CD4-positive, CD25-positive, alpha-beta regulatory T cell (primary cell): ENCODE measurements at regions not wholly inside any gene's neighbourhood (a gene's known extent, or its start where the extent isn't known, plus 50 kb on each side); places are given as distances from the start of the nearest gene placed in this dataset.

Experiments
- ATAC-seq, 2 donors: fragments of 150-1000 bp; cut with Tn5 transposase; one replicate each; pipeline ENCODE4 v1.10.0; 2021; ENCODE audit warnings: low read depth in 2 of 2, moderate number of reproducible peaks in 2 of 2, moderate library complexity in 1 of 2
- DNase-seq, 3 donors: peaks; one replicate each; pipeline versions ENCODE4 v3.0.0 to v3.0.0-alpha.2; 2012 to 2022; ENCODE audit warnings: mixed read lengths in 1 of 3
- H3K27ac ChIP-seq: one replicate; pipeline ENCODE4 v1.7.0; 2013; ENCODE audit warnings: mild to moderate bottlenecking, low read length; ENCODE audit not compliant: insufficient read depth, poor library complexity, severe bottlenecking
- H3K27me3 ChIP-seq: one replicate; pipeline ENCODE4 v1.7.0; 2013; ENCODE audit warnings: low read length; ENCODE audit not compliant: control insufficient read depth, insufficient read depth
- H3K36me3 ChIP-seq: one replicate; pipeline ENCODE4 v1.7.0; 2013; ENCODE audit warnings: mild to moderate bottlenecking, low read length, moderate library complexity; ENCODE audit not compliant: control insufficient read depth, insufficient read depth
- H3K4me1 ChIP-seq: 2 replicates; pipeline ENCODE4 v1.7.0; 2013; ENCODE audit warnings: mild to moderate bottlenecking, low read length; ENCODE audit not compliant: insufficient read depth, control insufficient read depth, poor library complexity, severe bottlenecking
- H3K4me3 ChIP-seq: one replicate; pipeline ENCODE4 v1.7.0; 2013; ENCODE audit warnings: low read depth, mild to moderate bottlenecking, low read length, moderate library complexity
- H3K9me3 ChIP-seq, 2 experiments: 1 replicate in 1 of 2; 2 replicates in 1 of 2; pipeline ENCODE4 v1.7.0; 2013; ENCODE audit warnings: low read length in 2 of 2, mild to moderate bottlenecking in 1 of 2, moderate library complexity in 1 of 2; ENCODE audit not compliant: control insufficient read depth in 2 of 2
- H3K27ac Mint-ChIP-seq, 3 donors: one replicate each; pipeline ENCODE4 v1.8.0; 2020 to 2022; ENCODE audit warnings: mild to moderate bottlenecking in 3 of 3, mixed read lengths in 3 of 3, moderate library complexity in 2 of 3
- H3K27me3 Mint-ChIP-seq: one replicate; pipeline ENCODE4 v1.8.0; 2022; ENCODE audit warnings: mild to moderate bottlenecking, mixed read lengths
- H3K36me3 Mint-ChIP-seq: one replicate; pipeline ENCODE4 v1.8.0; 2020; ENCODE audit warnings: mixed read lengths
- H3K4me1 Mint-ChIP-seq, 4 donors: one replicate each; pipeline ENCODE4 v1.8.0; 2020 to 2022; ENCODE audit warnings: mixed read lengths in 4 of 4, mild to moderate bottlenecking in 1 of 4
- H3K4me3 Mint-ChIP-seq, 4 donors: one replicate each; pipeline ENCODE4 v1.8.0; 2020 to 2022; ENCODE audit warnings: mild to moderate bottlenecking in 4 of 4, mixed read lengths in 4 of 4, moderate library complexity in 3 of 4
- H3K9me3 Mint-ChIP-seq, 7 donors: one replicate each; pipeline ENCODE4 v1.8.0; 2020 to 2022; ENCODE audit warnings: mixed read lengths in 7 of 7, mild to moderate bottlenecking in 3 of 7, moderate library complexity in 2 of 7

DNA sequence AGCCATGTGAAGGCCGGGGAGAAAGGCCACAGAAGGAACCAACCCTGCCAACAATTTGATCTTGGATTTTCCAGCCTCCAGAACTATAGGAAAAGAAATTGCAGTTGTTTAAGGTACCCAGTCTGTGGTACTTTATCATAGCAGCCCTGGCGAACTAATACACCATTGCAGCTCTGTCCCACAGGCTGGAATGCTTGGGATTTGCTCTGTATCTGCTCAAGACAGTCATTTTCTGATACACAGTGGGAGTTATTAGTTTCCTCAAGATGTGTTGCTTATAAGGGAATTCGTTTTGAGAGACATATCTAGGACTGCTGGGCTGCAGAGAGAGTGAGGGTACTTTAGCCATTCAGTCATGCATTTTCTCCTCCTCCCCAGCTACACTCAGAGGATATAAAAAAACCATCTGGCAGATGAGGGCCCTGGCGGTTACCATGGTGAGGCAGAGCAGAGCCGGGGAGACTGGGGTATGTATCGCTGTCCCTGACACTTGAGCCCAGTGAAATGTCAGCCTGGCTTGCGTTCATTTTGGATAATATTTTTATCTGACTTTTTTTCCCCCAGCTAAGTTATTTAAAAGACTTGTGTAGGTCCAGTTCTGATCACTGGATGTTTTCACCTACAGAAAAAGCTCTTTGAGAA, 104.6 kb downstream of the DIRAS3 start:
- no peak for ATAC-seq

DNA sequence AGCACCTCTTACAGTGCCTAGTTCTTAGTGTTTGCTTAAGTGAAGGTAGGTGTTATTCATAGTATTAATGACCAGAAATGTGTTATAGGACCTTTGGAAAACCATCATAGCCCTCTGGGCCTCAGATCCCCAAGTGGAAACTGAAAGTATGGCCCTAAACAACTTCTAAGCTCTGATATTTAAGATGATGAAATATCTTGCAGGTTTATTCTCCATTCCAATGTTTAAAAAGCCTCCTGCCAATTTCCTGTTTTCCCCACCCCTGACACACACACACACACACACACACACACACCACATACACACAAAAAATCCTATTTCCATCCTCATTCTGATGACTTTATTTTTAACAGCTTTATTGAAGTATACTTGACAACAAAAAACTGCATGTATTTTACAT, 108.2 kb downstream of the DIRAS3 start:
- H3K36me3 Mint-ChIP-seq = no peaks in the 10 kb centered on the region
- no peaks in the 10 kb centered on the region for H3K4me1 Mint-ChIP-seq
- Histone ChIP-seq H3K27me3 (no peaks in the 10 kb centered on the region), H3K4me1 (no peaks in the 10 kb centered on the region), H3K27ac (no peak overlapping the region), H3K36me3 (no peaks in the 10 kb centered on the region), H3K4me3 (no peak overlapping the region), H3K9me3 (no peaks in the 10 kb centered on the region)
- H3K27ac Mint-ChIP-seq = no peak overlapping the region
- no peak for DNase-seq
- no peaks in the 10 kb centered on the region for H3K27me3 Mint-ChIP-seq
- ATAC-seq = no peak
- H3K4me3 Mint-ChIP-seq = no peak overlapping the region
- H3K9me3 Mint-ChIP-seq = peaks cover 0 to 2% (median 0%) of the 10 kb centered on the region in 7 donors

More for the DNA sequence above, 104.6 kb downstream of the DIRAS3 start:
- no peaks in the 10 kb centered on the region for H3K4me1 ChIP-seq
- H3K27me3 Mint-ChIP-seq = no peaks in the 10 kb centered on the region
- no peaks in the 10 kb centered on the region for H3K36me3 Mint-ChIP-seq
- no peak overlapping the region for H3K27ac Mint-ChIP-seq
- H3K4me3 Mint-ChIP-seq = no peak overlapping the region
- H3K4me1 Mint-ChIP-seq = no peaks in the 10 kb centered on the region
- H3K36me3 ChIP-seq = no peaks in the 10 kb centered on the region
- DNase-seq = no peak
- H3K9me3 Mint-ChIP-seq = peaks cover 0 to 2% (median 0%) of the 10 kb centered on the region in 7 donors
- H3K27ac ChIP-seq = no peak overlapping the region
- peaks cover 2% of the 10 kb centered on the region for H3K27me3 ChIP-seq
- no peak overlapping the region for H3K4me3 ChIP-seq
- H3K9me3 ChIP-seq = no peaks in the 10 kb centered on the region

DNA sequence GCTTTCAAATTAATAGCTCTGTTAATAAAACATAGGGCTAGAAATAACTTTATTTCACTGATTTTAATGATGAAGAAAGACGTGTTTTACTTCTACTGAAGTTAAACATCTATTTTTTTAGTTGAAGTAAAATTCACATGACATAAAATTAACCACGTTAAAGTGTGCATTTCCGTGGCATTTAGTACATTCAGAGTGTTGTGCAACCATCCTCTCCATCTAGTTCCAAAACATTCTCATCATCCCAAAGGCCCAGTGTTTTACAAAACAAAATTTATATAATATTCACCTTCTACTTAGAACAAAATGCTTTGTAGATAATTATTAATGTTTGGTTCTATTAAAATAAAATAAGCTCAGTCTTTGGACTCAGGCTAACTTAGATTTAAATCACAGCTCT, 108.5 kb upstream of the GNG12 start:
- no peaks in the 10 kb centered on the region for H3K27me3 ChIP-seq
- Mint-ChIP-seq H3K9me3 (peaks cover 0 to 2% (median 0%) of the 10 kb centered on the region in 7 donors), H3K27me3 (no peaks in the 10 kb centered on the region), H3K4me1 (no peaks in the 10 kb centered on the region), H3K27ac (no peak overlapping the region), H3K4me3 (no peak overlapping the region), H3K36me3 (no peaks in the 10 kb centered on the region)
- no peak for DNase-seq
- no peak overlapping the region for H3K27ac ChIP-seq
- H3K4me3 ChIP-seq = no peak overlapping the region
- ATAC-seq = no peak
- H3K9me3 ChIP-seq = no peaks in the 10 kb centered on the region
- no peaks in the 10 kb centered on the region for H3K36me3 ChIP-seq
- H3K4me1 ChIP-seq = no peaks in the 10 kb centered on the region

DNA sequence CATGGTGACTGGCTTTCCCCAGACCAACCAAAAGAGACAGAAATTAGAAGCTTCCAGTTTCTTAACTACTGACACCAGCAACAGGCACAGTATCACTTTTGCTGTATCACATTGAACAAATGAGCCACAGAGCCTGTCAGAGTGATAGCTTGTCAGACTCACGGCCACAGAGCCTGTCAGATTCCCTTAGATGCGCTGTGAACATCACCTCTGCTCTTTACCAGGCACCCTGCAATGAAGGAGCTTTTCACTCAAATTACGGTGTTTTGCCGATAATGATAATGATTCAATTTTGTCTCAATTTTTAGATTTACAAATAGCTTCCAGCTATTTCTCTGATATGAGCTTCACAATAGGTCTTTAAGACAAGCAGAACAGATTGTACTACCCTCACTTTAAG, 107.9 kb upstream of the GNG12 start:
- no peak overlapping the region for H3K4me3 ChIP-seq
- Mint-ChIP-seq H3K27me3 (no peaks in the 10 kb centered on the region), H3K9me3 (peaks cover 0 to 3% (median 0%) of the 10 kb centered on the region in 7 donors), H3K27ac (no peak overlapping the region), H3K4me3 (no peak overlapping the region), H3K4me1 (no peaks in the 10 kb centered on the region), H3K36me3 (no peaks in the 10 kb centered on the region)
- H3K27me3 ChIP-seq = no peaks in the 10 kb centered on the region
- no peak overlapping the region for H3K27ac ChIP-seq
- no peaks in the 10 kb centered on the region for H3K4me1 ChIP-seq
- H3K9me3 ChIP-seq = no peaks in the 10 kb centered on the region
- no peak for DNase-seq
- H3K36me3 ChIP-seq = no peaks in the 10 kb centered on the region
- ATAC-seq = no peak

DNA sequence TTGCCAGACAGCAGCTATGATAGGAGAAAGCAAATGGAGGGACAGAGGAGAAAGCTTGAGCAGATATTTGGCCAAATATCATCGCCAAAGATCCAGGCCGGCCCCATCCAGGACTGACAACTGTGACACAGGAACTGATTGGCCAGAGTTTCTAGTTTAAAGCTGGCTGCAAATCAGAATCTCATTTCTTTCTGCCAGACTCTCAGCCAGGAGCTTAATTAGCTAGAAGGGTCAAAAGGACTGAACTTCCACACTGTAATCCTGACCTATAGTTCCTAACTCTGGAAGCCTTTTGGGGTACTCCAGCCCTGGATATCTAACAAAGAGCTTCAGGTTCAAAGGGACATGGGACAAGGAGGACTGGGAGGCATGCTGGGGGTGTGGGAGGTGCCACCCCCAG, 106.7 kb upstream of the GNG12 start:
- H3K4me1 Mint-ChIP-seq = no peaks in the 10 kb centered on the region
- H3K36me3 Mint-ChIP-seq = no peaks in the 10 kb centered on the region
- Histone ChIP-seq H3K4me1 (no peaks in the 10 kb centered on the region), H3K36me3 (no peaks in the 10 kb centered on the region), H3K9me3 (no peaks in the 10 kb centered on the region), H3K27ac (no peak overlapping the region), H3K27me3 (no peaks in the 10 kb centered on the region), H3K4me3 (no peak overlapping the region)
- DNase-seq = no peak
- H3K27ac Mint-ChIP-seq = no peak overlapping the region
- no peak for ATAC-seq
- H3K27me3 Mint-ChIP-seq = no peaks in the 10 kb centered on the region
- H3K4me3 Mint-ChIP-seq = no peak overlapping the region
- peaks cover 0 to 2% (median 0%) of the 10 kb centered on the region in 7 donors for H3K9me3 Mint-ChIP-seq

DNA sequence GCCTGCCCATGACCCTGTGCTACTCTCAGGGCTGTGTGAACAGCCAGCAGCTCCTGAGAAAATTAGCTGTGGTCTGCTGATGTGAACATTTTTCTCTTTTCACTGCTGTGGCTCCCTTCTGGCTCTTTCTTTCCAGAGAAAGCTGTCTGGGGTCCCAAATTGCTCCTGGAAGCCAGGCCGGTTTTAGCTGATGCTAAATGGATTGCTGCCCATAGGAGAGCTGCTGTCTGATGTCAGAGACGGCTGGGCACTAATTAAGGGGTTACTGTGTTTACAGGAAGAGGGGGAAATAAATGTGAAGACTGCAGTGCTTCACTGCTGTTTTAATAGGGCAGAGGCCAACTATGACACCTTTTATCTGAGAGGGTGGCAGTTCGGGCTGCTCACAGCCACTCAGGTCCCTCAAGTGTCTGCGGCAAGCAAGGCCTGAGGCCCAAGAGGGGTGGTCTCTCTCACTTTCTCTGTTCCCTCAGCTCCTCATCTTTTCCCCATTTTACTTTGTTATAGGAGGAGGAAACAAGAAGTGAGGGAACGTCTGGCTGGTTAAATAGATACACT, 106.0 kb upstream of the GNG12 start:
- Histone ChIP-seq H3K27me3 (no peaks in the 10 kb centered on the region), H3K4me1 (no peaks in the 10 kb centered on the region), H3K4me3 (no peak overlapping the region), H3K27ac (no peak overlapping the region), H3K36me3 (no peaks in the 10 kb centered on the region), H3K9me3 (no peaks in the 10 kb centered on the region)
- Mint-ChIP-seq H3K4me1 (no peaks in the 10 kb centered on the region), H3K36me3 (no peaks in the 10 kb centered on the region), H3K27me3 (no peaks in the 10 kb centered on the region), H3K27ac (no peak overlapping the region), H3K9me3 (peaks cover 0 to 1% (median 0%) of the 10 kb centered on the region in 7 donors), H3K4me3 (no peak overlapping the region)
- ATAC-seq (no peak), DNase-seq (no peak)

DNA sequence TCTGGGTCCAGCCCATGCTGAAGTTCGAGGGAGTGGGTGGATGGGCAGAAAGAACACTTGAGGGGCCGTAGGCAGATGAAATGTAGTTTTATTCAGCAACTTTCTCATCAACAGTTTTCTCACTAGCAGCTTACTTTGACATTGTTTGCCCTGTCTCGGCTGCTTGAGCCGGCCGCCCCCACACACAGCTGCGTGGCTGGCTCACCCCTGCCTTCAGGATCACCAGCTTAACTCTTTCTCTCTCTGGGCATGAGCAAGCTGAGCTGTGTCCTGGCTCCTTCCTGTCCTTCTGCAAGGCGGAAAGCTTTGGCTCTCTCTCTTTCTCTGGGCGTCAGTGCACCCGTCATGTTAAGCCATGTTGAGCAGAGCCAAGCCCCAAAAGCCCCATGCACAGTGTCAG, 104.4 kb upstream of the GNG12 start:
- Histone ChIP-seq H3K27ac (no peak overlapping the region), H3K4me1 (no peaks in the 10 kb centered on the region), H3K4me3 (no peak overlapping the region), H3K9me3 (no peaks in the 10 kb centered on the region), H3K27me3 (no peaks in the 10 kb centered on the region), H3K36me3 (no peaks in the 10 kb centered on the region)
- Mint-ChIP-seq H3K36me3 (no peaks in the 10 kb centered on the region), H3K27me3 (no peaks in the 10 kb centered on the region), H3K4me1 (no peaks in the 10 kb centered on the region), H3K9me3 (peaks cover 0 to 1% (median 0%) of the 10 kb centered on the region in 7 donors), H3K4me3 (no peak overlapping the region), H3K27ac (no peak overlapping the region)
- no peak for DNase-seq
- no peak for ATAC-seq

DNA sequence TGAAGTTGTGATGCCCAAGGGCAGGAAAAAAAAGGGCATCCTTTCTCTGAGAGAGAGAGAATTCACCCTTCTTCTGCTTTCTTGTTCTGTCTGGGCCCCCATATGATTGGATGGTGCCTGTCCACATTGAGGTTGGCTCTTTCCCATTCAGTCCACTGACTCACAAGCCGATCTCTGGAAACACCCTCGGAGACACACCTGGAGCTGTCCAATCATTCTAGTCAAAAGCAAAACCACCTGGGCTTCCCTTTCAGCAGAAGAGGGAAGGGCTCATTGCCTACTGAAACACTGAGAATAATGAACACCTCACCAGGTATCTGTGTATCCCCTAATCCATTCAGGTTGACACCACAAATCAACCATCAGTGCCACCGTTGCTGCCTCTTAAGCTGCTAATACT, 103.7 kb upstream of the GNG12 start:
- H3K9me3 ChIP-seq = no peaks in the 10 kb centered on the region
- H3K4me1 ChIP-seq = no peaks in the 10 kb centered on the region
- DNase-seq (no peak), ATAC-seq (no peak)
- Mint-ChIP-seq H3K9me3 (peaks cover 0 to 1% (median 0%) of the 10 kb centered on the region in 7 donors), H3K27me3 (no peaks in the 10 kb centered on the region), H3K27ac (no peak overlapping the region), H3K4me3 (no peak overlapping the region), H3K36me3 (no peaks in the 10 kb centered on the region), H3K4me1 (no peaks in the 10 kb centered on the region)
- H3K4me3 ChIP-seq = no peak overlapping the region
- H3K36me3 ChIP-seq = no peaks in the 10 kb centered on the region
- H3K27ac ChIP-seq = no peak overlapping the region
- no peaks in the 10 kb centered on the region for H3K27me3 ChIP-seq
